Panc1 (cell line): ENCODE measurements at regions not wholly inside any gene's neighbourhood (a gene's known extent, or its start where the extent isn't known, plus 50 kb on each side); places are given as distances from the start of the nearest gene placed in this dataset.

Experiments
- ATAC-seq: fragments of 200-7000 bp; cut with Tn5 transposase; 2 replicates; pipeline ENCODE4 v1.9.1; 2020; ENCODE audit warnings: mild to moderate bottlenecking, moderate library complexity
- BruUV-seq: library from RNA; stranded (reverse); fragments of 400-500 nt; replicated peaks from 2 replicates; lab custom pipeline; 2021; lab: Mats Ljungman, UMichigan
- CTCF ChIA-PET: fragments of 300-600 bp; sonication (Branson Sonifier 250); formaldehyde crosslinking; loops from one replicate; lab custom pipeline; 2022; ENCODE audit warnings: antibody characterized with exemption; lab: Charles Lee
- POLR2A ChIA-PET: fragments of 300-600 bp; sonication (Branson Sonifier 250); formaldehyde crosslinking; loops from one replicate; lab custom pipeline; 2022; ENCODE audit warnings: antibody characterized with exemption; lab: Charles Lee
- DNase-seq: peaks from one replicate; pipeline ENCODE4 v3.0.0-alpha.2; 2010; ENCODE audit warnings: low read depth, low spot score
- H3K27ac ChIP-seq: 2 replicates; pipeline ENCODE4 v1.5.1; 2011; ENCODE audit warnings: mild to moderate bottlenecking, low read length, inconsistent platforms
- H3K27me3 ChIP-seq: fragments of 200-500 bp; sonication (Bioruptor generic); 2 replicates; pipeline ENCODE4 v1.6.0; 2014; ENCODE audit warnings: low read length, inconsistent platforms; ENCODE audit not compliant: control insufficient read depth, insufficient read depth
- H3K36me3 ChIP-seq: fragments of 200-500 bp; sonication (Bioruptor generic); 2 replicates; pipeline ENCODE4 v1.5.1; 2014; ENCODE audit warnings: inconsistent platforms, mild to moderate bottlenecking, low read length, moderate library complexity; ENCODE audit not compliant: control insufficient read depth, insufficient read depth
- H3K4me1 ChIP-seq: 2 replicates; pipeline ENCODE4 v1.5.1; 2011; ENCODE audit warnings: inconsistent platforms, mild to moderate bottlenecking, low read length, moderate library complexity; ENCODE audit not compliant: control insufficient read depth, insufficient read depth
- H3K4me3 ChIP-seq, 2 experiments: 2 replicates each; pipeline ENCODE4 v1.5.1; 2011 to 2012; ENCODE audit warnings: low read depth in 2 of 2, low read length in 2 of 2, mild to moderate bottlenecking in 2 of 2, inconsistent platforms in 1 of 2, moderate library complexity in 1 of 2
- H3K9me3 ChIP-seq: fragments of 200-500 bp; sonication (Bioruptor generic); 2 replicates; pipeline ENCODE4 v1.5.1; 2014; ENCODE audit warnings: low read depth, mild to moderate bottlenecking, inconsistent platforms, low read length, moderate library complexity; ENCODE audit not compliant: control insufficient read depth, insufficient read depth
- POLR2AphosphoS5 ChIP-seq: IDR thresholded peaks from 2 replicates; pipeline ENCODE4 v1.6.1; 2012; ENCODE audit warnings: mild to moderate bottlenecking, low read depth, low read length, moderate library complexity
- SIN3A ChIP-seq: IDR thresholded peaks from 2 replicates; pipeline ENCODE4 v1.6.1; 2012; ENCODE audit warnings: low read depth, mild to moderate bottlenecking, low read length, moderate library complexity, borderline replicate concordance; ENCODE audit not compliant: insufficient read depth
- TCF7L2 ChIP-seq: IDR thresholded peaks from 2 replicates; pipeline ENCODE4 v1.6.1; 2011; ENCODE audit warnings: mild to moderate bottlenecking, low read depth, low read length, inconsistent platforms
- in situ Hi-C: cut with HindIII; loops from 2 replicates; pipeline ENCODE4 v1.10.0; 2016; ENCODE audit warnings: low sequenced_read_pairs, low pct_unique_long_range_greater_than_20kb
- intact Hi-C: fragments of 100-400 bp; cut with micrococcal nuclease; formaldehyde crosslinking; loops from one replicate; pipeline ENCODE4 v1.10.0; 2022; ENCODE audit not compliant: unreplicated experiment
- TF ChIP-seq, protein P1 (sequence below): fragments of 450-650 bp; IDR thresholded peaks from 2 replicates; pipeline ENCODE4 v1.5.1; 2017; ENCODE audit warnings: mild to moderate bottlenecking
- TF ChIP-seq, protein P2 (sequence below), 2 experiments: IDR thresholded peaks; 2 replicates each; pipeline ENCODE4 v1.6.1; 2011 to 2012; ENCODE audit warnings: low read depth in 2 of 2, control low read depth in 1 of 2, low read length in 1 of 2, mild to moderate bottlenecking in 1 of 2, moderate library complexity in 1 of 2; ENCODE audit not compliant: insufficient read depth in 1 of 2

DNA sequence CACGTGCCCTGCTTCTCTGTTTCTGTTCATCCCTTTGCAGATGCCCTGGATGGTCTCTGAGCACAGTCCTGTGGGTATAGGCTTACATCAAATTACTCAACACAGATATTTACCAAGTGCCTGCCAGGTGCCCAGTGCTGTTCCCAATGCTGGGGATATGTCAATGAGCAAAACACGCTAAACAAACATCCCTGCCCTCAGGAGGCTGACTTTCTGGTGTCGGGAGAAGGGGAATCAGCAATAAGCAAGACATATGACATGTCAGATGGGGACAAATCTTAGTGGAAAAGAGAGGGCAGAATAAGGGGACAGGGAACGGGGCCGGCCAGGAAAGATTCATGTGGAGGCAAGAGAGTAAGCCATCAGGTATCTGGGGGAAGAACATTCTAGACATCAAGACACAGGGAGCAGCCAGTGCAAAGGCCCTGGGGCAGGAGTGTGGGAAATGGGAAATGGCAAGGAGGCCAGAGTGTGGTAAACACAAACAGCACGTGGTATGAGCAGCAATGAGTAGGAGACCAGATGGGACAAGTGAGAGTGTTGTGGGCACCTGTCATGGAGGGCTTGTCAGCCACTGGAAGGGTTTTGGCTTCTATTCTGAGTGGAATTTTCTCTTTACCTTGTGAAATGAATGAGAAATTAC lies 160.2 kb upstream of the KAZN start:
- POLR2A ChIA-PET: interaction anchor here (0.7 kb wide), 1 partner anchor 21 kb away, joined by 7 read pairs; no protein-coding TSS in a partner anchor
- CTCF ChIA-PET: no interaction called here
- intact Hi-C loops (no loop called here), in situ Hi-C loops (no loop called here)
- no peaks in the 10 kb centered on the region for H3K9me3 ChIP-seq
- H3K4me1 ChIP-seq: no peaks in the 10 kb centered on the region
- TF ChIP-seq SIN3A (no peak), TCF7L2 (no peak), POLR2AphosphoS5 (no peak)
- TF ChIP-seq, protein P1, sequence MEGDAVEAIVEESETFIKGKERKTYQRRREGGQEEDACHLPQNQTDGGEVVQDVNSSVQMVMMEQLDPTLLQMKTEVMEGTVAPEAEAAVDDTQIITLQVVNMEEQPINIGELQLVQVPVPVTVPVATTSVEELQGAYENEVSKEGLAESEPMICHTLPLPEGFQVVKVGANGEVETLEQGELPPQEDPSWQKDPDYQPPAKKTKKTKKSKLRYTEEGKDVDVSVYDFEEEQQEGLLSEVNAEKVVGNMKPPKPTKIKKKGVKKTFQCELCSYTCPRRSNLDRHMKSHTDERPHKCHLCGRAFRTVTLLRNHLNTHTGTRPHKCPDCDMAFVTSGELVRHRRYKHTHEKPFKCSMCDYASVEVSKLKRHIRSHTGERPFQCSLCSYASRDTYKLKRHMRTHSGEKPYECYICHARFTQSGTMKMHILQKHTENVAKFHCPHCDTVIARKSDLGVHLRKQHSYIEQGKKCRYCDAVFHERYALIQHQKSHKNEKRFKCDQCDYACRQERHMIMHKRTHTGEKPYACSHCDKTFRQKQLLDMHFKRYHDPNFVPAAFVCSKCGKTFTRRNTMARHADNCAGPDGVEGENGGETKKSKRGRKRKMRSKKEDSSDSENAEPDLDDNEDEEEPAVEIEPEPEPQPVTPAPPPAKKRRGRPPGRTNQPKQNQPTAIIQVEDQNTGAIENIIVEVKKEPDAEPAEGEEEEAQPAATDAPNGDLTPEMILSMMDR: no peak
- TF ChIP-seq, protein P2, sequence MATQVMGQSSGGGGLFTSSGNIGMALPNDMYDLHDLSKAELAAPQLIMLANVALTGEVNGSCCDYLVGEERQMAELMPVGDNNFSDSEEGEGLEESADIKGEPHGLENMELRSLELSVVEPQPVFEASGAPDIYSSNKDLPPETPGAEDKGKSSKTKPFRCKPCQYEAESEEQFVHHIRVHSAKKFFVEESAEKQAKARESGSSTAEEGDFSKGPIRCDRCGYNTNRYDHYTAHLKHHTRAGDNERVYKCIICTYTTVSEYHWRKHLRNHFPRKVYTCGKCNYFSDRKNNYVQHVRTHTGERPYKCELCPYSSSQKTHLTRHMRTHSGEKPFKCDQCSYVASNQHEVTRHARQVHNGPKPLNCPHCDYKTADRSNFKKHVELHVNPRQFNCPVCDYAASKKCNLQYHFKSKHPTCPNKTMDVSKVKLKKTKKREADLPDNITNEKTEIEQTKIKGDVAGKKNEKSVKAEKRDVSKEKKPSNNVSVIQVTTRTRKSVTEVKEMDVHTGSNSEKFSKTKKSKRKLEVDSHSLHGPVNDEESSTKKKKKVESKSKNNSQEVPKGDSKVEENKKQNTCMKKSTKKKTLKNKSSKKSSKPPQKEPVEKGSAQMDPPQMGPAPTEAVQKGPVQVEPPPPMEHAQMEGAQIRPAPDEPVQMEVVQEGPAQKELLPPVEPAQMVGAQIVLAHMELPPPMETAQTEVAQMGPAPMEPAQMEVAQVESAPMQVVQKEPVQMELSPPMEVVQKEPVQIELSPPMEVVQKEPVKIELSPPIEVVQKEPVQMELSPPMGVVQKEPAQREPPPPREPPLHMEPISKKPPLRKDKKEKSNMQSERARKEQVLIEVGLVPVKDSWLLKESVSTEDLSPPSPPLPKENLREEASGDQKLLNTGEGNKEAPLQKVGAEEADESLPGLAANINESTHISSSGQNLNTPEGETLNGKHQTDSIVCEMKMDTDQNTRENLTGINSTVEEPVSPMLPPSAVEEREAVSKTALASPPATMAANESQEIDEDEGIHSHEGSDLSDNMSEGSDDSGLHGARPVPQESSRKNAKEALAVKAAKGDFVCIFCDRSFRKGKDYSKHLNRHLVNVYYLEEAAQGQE (IDR thresholded peaks at IDR 0.05; ENCODE audit: insufficient read depth in 1 of 2, low read depth in 2 of 2, low read length in 1 of 2): no peak
- no peak for DNase-seq
- BruUV-seq: no TSS peak
- no peak for ATAC-seq
- no peak overlapping the region for H3K4me3 ChIP-seq
- no peaks in the 10 kb centered on the region for H3K36me3 ChIP-seq
- H3K27ac ChIP-seq: no peak overlapping the region
- no peaks in the 10 kb centered on the region for H3K27me3 ChIP-seq

DNA sequence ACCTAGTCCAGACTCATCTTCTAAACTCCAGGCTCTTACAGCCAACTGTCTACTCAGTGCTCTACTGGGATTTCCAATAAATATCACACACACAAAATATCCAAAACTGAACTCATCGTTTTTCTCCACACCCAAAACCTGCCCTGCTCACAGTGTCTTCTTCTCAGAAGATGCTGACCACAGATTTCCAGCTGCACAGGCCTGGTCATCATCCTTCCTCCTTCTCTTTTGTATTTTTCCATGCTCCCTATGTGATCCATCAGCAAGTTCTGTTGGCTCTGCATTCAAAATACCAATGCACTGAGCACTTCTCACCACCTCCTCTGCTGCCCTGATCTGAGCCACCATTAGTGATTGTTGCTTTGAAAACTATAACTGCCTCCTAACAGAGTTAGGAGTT lies 159.5 kb upstream of the KAZN start:
- POLR2A ChIA-PET: no interaction called here
- no peaks in the 10 kb centered on the region for H3K9me3 ChIP-seq
- CTCF ChIA-PET: no interaction called here
- in situ Hi-C loops: no loop called here
- H3K36me3 ChIP-seq: no peaks in the 10 kb centered on the region
- no peak for DNase-seq
- intact Hi-C loops: no loop called here
- H3K27me3 ChIP-seq: no peaks in the 10 kb centered on the region
- BruUV-seq: no TSS peak
- H3K4me1 ChIP-seq: no peaks in the 10 kb centered on the region
- ATAC-seq: no peak
- no peak overlapping the region for H3K27ac ChIP-seq
- TF ChIP-seq POLR2AphosphoS5 (no peak), SIN3A (no peak), TCF7L2 (no peak)
- TF ChIP-seq, protein P2 (IDR thresholded peaks at IDR 0.05; ENCODE audit: insufficient read depth in 1 of 2, low read depth in 2 of 2, low read length in 1 of 2): no peak
- TF ChIP-seq, protein P1: no peak
- no peak overlapping the region for H3K4me3 ChIP-seq
